GM19240 (cell line): ENCODE measurements at regions not wholly inside any gene's neighbourhood (a gene's known extent, or its start where the extent isn't known, plus 50 kb on each side); places are given as distances from the start of the nearest gene placed in this dataset.

ENCODE experiments used
- DNase-seq: peaks from one replicate; pipeline ENCODE4 v3.0.0; 2011; ENCODE audit warnings: low spot score; ENCODE audit not compliant: insufficient read length

DNA sequence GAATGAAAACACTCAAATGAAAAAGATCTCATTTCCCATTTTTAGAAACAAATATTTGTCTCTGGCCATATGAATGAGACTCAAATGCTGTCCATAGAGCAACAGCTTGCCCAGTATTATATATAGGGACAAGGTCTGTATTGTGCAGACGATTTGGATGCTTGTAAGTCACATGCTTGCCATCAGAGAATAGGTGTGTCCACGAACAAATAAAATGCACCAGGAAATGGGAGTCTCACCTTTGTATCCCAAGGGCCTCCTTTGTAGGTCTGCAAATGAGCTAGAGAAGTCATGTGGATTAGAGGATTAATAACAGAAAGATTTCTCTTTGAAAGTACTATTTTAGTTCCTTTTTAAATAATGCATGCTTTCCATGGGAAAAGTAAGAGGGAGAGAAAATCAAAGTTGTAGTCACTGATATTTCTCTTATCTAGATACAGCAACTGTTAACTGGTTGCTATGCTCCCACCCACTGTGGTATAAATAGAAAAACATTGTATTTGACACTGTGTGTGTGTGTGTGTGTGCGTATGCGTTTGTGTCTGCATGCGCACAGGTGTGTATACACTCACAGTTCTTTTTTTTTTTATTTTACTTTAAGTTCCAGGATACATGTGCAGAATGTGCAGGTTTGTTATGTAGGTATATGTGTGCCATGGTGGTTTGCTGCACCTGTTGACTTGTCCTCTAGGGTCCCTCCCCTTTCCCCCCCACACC, 383.4 kb upstream of the ARRDC4 start:
- no peak for DNase-seq

DNA sequence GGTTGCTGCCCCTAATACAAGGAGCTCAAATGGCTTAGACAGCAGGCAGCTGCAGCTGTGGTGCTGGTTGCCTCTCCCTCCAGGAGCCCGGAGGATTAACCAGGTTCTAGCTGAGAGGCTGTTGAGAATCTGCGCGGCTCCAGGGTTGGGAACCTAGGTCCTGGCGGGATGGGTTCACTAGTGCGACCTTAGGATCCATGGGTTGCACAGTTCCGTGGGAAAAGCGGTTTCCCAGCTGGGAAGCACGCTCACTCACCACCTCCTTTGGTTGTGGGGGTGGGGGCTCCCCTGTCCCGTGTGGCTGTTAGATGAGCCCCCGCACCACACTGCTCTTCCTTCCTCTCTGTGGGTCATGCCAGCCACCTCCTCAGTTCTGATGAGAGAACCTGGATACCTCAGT, 375.1 kb upstream of the ARRDC4 start:
- no peak for DNase-seq

DNA sequence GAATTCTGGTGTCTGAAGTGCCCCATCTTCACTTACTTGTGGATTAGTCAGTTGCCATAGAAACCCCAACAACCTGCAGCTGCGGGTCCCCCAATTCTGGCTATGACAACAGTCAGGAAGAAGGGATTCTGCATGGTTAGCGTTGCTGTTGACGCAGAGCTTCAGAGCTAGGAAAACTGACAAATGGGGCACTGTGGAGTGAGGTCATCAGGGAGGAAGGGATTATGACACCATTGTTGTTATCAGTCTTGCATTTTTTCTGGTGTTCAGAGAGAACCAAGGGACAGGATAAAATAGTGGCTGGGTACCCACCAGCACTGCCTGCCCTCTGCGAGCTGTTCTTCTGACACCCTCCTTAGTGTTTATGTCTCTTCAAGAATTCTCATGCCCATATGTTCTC, 367.7 kb upstream of the ARRDC4 start:
- no peak for DNase-seq

DNA sequence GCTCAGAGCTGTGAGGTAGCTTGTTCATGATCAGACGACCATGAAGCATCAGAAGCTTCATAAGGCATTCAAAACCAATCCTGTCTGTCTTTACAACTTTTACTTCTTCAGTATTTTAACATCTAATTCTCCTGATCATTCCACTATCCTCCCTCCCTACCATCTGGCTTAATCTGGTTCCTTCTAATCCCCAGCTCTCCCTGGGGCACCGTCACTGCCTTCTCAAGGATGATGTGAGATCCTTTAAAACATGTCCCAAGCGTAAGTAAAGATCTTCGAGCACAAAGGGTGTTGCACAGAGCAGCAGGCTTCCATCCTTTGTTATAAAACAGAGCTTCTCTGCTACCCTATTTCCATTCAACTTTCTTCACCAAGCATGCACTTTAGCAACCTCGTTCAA, 362.7 kb upstream of the ARRDC4 start:
- DNase-seq, result no peak

DNA sequence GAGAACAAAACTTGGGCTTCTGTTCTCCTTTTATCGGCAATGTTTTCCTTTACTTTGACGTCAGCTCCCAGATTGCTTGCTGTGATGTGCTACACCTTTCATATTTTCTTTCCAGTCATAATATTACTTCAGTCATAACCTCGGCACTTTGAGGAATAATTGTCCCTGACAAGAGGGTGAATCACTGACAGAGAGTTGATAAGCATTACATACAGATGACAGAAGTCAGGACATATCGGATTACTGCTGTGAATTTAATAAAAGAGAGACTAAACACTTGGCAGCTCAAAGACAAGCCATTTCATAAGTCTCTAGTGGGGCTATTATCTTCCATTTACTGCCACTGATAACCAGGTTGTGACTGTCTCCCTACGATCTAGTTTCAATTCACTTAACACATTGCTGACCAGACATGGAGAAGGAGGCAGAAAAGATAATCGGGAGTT, 362.1 kb upstream of the ARRDC4 start:
- no peak for DNase-seq

DNA sequence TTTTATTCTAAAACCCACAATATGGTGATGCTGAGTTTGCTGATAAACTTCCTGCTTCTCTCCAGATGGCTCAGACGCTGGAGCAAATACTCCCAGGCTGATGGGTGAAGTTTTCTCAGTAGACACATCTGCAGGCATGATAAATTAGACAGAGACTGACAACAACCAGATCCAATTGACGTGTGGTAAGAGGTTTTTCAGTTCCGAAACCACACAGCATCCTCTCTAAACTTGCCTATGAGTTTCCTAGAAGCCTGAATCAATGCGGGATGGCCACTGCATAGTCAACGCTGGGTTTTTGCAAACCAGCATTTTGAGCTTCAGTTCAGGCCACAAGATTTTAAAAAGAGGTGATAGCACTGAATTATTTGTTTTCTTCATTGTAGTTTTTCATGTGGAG, 360.3 kb upstream of the ARRDC4 start:
- DNase-seq, result no peak

DNA sequence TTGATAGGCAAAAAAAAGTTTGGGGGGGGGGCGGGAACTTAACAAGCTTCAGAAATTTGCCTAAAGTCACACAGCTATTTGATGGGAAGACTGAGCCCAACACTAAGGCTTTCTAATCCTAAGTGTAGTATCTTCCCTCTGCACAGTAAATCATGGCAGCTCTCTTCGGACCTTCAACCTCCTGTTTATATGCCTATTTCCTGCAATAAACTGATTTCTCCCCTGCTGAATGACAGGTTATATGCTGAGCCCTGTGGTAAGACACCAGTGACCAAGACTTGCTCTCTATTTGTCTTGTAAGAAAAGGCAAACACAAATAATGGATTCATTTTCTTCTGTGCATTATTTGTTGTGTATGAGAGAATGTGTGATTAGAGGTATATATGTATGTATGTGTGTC, 355.8 kb upstream of the ARRDC4 start:
- no peak for DNase-seq

DNA sequence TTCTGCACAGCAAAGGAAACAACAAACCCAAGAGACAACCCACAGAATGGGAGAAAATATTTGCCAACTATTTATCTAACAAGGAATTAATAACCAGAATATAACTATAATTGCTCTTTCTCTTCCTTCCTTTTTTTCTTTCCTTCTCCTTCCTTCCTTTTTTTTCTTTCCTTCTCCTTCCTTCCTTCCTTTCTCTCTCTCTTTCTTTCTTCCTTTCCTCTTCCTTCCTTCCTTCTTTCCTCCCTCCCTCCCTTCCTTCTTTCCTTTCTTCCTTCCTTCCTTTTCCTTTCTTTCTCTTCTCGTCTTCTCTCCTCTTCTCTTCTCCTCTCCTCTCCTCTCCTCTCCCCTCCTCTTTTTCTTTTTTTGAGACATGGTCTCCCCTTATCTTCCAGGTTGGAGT, 345.4 kb upstream of the ARRDC4 start:
- no peak for DNase-seq

DNA sequence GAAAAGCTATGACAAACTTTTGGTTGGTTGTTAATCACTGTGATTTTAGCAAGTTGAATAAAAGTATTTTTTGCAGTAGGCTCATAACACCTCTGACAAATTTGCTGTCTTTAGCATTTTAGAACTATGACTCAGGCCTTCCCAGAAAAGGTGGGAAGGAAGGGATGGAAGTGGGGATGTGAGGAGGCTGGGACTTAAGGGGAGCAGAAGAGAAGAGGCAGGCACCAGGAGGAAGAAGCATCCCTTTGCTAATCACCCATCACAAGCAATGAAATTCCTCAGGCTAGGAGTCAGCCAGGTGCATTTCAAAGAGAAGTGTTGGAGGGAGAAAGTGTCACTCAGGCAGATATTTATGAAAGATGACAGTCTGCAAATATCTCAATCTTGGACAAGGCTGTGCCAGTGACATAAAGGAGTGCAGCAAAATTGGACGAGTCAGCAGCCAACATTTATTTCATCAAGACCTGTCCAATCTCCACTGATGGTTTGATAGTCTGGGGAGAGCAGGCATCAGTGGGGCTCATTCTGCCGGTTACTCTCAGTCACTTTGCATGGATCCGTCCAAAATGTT, 337.3 kb upstream of the ARRDC4 start:
- DNase-seq, result no peak

DNA sequence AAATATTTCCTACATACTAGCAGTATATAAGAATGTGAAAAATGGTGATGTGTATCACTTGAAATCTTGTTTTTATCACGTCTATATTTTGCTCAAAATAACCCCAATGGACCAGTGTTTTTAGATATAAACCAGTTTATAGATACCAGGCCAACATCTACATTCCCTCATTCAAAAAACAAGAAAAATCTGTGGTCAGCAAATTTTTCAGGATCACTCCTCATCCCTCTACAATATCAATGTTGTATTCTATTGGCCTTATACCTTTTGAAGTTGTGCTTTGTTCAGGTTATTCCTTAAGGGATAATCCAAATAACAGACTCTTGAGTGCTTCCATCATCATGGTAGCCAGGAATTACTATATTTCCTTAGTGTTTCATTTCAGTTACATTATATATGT, 332.9 kb upstream of the ARRDC4 start:
- DNase-seq, result no peak

DNA sequence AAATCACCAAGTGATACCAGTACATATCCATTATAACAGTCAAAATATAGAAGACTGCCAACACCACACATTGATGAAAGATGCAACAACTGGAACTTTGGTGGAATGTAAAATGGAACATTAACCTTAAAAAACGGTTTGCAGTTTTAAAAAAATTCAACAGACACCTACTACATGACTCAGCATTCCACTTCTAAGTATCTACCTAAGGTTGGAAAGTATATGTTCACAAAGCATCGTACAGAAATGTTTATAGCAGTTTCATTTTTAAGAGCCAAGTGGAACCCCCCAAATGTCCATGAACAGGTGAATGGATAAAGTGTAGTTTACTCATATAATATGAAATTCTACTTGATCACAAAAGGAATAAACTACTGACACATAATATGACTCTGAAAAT, 314.7 kb upstream of the ARRDC4 start:
- DNase-seq, result no peak

DNA sequence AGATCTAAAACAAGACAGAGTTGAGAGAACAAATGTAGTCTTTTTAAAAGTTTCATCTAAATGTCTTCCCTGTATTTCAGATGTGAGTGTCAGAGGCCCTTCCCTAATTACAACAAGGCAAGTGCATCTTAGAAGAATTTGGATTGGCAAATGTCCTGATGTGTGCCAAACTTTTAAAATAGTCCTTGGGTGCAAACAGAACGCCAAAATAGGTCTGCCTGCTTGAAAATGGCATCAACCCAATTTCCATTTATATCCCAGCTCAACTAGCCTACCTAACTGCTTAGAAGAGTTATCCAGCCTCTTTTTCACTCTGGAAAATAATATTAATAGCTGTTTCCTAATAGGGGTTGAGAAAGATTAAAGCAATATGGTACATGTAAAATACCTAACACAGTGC, 311.8 kb upstream of the ARRDC4 start:
- DNase-seq, result no peak

DNA sequence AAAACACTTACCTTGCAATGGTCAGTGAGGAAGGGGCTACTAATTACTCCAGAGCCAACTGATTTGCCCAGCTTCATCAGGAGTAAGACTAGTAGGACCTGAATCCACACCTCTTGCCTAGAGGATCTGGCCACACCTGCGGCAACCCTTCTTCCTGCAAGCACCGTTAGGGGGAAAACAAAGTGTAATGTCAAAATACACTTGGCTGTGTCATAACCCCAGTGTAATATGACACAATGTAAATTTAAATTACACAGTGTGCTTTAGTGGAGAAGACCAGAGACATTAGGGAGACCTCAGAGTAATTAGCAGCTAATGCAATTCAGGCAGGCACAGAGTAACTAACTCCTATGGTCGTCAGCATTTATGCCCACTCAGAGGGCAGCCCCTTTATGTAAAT, 308.5 kb upstream of the ARRDC4 start:
- DNase-seq, result no peak

DNA sequence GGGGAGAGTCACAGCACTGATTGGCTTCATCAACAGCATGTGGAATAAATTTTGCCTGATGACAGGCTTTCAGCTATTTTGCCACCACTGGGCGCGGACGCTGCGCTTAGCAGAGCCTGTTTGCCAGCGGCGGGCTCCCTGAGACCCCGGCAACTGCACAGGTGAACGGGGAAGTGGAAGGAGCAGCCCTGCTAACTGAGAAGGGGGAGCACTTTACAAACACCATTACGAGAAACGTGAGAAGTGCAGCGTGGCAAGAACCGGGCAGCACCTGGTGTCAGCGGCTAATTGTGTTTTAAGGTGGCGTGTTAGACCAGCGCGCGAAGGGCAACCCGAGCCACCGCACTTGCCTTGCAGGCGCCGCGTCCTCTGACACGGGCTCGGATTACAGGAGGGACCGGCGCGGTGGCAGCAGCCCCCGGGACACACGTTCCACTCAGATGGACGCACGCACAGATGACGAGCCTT, 307.8 kb upstream of the ARRDC4 start:
- no peak for DNase-seq

DNA sequence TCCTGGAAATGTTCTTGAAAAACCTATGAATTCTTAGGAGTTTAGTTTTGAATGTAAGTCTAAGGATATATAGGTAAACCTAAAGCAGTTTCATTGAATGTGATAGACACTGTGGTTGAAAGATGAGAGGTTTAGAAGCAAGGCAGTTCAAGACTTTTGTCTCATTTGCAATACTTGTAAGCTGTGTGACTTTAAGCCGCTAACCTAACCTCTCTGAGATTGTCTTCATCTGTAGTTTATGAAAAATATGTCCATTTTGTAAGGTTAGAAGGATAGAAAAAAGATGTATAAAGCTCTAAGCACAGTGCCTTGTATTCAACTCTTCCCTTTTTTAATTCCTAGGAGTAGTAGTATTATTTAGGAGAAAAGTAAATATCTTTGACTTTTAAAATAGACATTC, 306.6 kb upstream of the ARRDC4 start:
- DNase-seq, result no peak

DNA sequence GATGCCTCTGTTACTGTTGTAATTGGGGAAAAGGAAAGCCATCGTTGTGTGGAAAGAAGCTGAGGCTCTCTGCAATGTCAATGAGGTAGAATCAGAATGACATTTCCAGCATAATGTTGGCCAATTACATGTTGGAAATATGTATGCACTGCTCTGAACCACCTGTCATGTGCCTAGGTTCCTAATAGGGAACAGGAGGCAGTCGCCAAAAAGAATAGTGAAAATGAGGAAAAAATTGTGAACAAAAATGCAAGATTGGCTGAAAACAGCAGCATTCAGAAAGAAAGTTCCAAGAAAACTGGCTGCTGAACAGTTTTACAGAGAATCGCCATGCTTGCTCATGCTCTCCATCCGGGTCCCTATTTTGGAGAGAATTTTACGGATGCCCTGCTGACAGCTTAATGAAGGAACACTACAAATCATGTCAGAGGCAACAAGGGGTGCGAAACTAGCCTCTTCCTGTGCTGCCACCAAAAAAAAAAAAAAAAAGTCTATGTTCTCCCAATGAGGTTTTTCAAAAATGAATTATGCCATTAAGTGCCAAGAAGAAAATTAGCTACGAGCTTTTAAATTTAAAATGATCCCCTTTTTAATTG, 305.9 kb upstream of the ARRDC4 start:
- no peak for DNase-seq

DNA sequence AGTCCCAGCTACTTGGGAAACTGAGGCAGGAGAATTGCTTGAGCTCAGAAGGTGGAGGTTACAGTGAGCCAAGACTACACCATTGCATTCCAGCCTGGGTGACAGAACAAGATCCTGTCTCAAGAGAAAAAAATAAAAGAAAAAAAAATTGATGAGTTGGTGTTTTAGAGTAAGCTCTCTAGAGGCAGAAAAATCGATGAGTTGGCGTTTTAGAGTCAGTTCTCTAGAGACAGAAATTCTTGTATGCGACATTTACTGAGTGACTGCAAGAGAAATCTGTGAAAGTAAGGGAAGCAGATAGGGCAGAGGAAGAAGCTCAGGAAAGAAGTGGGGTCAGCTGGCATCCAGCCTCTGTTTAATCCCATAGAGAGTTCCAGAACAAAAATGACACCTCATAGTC, 298.7 kb upstream of the ARRDC4 start:
- no peak for DNase-seq

DNA sequence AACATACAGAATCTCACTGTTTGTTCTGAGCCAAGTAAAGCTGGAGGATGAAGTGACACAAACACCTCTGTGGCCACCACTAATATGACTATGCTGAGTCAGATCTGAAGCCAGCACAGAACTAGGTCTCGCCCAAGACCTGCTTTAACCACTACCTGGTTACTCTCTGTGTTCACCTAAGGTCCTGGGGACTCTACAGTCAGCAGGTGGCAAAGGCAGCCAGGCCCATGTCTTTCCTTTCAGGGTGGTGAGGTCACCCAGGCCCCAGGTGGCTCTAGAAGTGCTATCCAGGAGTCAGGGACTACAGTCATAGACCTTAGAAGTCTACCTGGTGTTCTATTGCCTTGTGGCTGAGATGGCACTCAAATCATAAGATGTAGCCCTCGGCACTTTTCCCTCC, 287.9 kb upstream of the ARRDC4 start:
- no peak for DNase-seq

DNA sequence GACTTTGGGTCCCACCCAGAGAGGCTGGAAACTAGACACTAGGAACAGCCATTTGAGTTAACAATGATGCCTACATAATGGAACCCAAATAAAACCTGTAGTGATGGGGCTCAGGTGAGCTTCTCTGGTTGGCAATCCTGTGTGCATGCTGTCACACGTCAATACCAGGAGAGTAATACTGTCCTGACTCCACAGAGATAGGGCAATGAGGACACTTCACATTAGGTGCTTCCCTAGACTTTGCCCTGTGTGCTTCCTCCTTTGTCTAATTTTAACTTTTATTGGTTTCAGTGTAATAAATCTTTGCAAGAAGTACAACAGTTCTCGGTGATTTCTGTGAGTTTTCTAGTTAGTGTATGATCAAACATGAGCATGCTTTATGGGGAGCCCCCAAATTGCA, 281.8 kb upstream of the ARRDC4 start:
- DNase-seq, result no peak

DNA sequence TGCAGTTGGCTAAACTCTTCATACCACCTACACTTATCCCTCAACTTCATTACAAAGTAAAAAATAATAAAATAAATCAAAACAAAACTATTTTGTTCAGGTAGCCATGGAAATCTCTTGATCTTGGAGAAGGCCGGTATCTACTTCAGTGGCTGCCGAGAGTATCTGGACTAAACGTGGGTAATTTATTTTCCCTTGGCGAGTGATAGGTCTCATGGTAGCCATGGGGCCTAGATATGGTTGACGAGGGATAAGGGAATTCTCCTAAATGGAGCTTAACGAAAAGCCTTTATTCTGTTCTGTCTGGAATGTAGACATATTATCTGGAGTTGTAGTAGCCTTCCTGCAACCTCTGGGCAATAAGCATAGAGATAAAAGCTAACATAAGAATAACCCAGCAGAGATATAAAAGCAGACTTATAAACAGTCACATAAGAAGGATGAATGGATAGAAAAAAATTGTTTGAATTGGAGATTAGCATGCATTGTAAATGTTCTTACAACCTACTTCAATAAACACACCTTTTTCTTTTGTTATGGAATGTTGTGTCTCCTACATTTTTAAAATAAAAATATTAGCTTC, 281.3 kb upstream of the ARRDC4 start:
- DNase-seq, result no peak

DNA sequence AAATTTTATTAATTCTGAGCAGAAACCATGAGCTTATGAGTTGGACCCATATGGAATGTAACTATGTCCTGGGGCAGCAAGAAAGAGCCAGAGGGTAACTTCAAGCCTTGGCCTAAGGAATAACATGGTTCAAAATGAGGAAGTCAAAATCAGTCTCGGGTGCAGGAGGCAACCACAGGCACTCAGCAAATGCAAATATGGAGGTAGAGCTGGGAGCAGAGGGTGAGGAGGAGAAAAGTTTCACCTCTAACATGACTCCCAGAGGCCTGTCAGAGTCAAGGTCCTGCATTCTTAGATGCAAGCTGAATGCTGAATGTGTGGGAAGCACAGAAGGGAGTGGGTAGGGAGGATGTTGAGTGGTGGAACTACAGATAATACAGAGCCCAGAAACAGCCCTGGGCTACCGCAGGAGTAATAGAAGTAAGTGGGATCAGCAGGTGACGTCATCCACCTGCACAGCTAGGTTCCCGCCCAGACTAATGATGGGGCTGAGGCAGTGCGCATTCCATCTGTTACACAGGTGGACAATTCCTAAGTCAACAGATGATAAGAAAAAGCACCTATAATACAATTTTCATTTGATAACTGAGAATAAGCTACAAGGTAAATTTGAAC, 279.8 kb upstream of the ARRDC4 start:
- no peak for DNase-seq

DNA sequence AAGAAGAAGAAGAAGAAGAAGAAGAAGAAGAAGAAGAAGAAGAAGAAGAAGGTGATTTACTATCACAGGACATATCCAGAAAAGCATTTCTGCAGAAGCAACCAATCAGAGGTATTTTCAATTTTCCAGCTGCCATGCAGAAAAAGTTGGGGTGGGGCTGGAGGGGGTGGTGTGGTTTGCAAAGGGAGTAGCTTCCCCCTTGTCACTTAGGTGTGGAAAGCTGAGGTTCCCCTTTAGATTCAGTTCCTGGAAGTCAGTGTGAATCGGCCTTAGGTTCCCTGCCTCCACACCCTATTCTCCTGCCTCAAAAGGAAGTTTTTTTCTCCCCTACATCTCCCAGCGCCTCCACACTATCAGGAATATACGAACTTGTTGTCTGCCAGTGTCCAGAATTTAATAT, 276.7 kb upstream of the ARRDC4 start:
- DNase-seq, result no peak
